Esophagus squamous epithelium (tissue), 5 donors: ENCODE measurements at regions not wholly inside any gene's neighbourhood (a gene's known extent, or its start where the extent isn't known, plus 50 kb on each side); places are given as distances from the start of the nearest gene placed in this dataset.

ENCODE experiments used
- DNase-seq: peaks from one replicate; lab custom pipeline; 2025; lab: John Stamatoyannopoulos, UW
- H3K27ac ChIP-seq, 4 donors: fragments of 200-600 bp; sonication (generic); one replicate each; pipeline ENCODE4 v1.5.1; 2016 to 2019; ENCODE audit warnings: mild to moderate bottlenecking in 1 of 4
- H3K27me3 ChIP-seq, 4 donors: fragments of 200-600 bp; sonication (generic); 1 replicate in 3 of 4; 2 replicates in 1 of 4; pipeline versions ENCODE4 v1.5.1 to v1.6.0; 2017 to 2021; ENCODE audit warnings: antibody characterized with exemption in 1 of 4
- H3K36me3 ChIP-seq, 3 donors: fragments of 200-600 bp; sonication (generic); one replicate each; pipeline ENCODE4 v1.5.1; 2016 to 2019
- H3K4me1 ChIP-seq, 3 donors: fragments of 200-600 bp; sonication (generic); one replicate each; pipeline ENCODE4 v1.5.1; 2017 to 2019
- H3K4me3 ChIP-seq, 4 donors: fragments of 200-600 bp; sonication (generic); 1 replicate in 3 of 4; 2 replicates in 1 of 4; pipeline ENCODE4 v1.5.1; 2016 to 2019; ENCODE audit warnings: mild to moderate bottlenecking in 2 of 4, moderate library complexity in 1 of 4
- H3K9me3 ChIP-seq, 3 donors: fragments of 200-600 bp; sonication (generic); one replicate each; pipeline ENCODE4 v1.5.1; 2016 to 2019
- POLR2A ChIP-seq, 4 donors: fragments of 450-650 bp; IDR thresholded peaks; one replicate each; pipeline ENCODE4 v1.6.1; 2017; ENCODE audit warnings: antibody characterized with exemption in 4 of 4, mild to moderate bottlenecking in 4 of 4, moderate library complexity in 3 of 4
- WGBS, 2 donors: methylation state at CpG; one replicate each; pipeline ENCODE4 v1.1.5; 2018; 5-methylcytosine and 5-hydroxymethylcytosine counted together
- intact Hi-C: fragments of 100-400 bp; cut with DNase I; formaldehyde crosslinking; loops from one replicate; pipeline ENCODE4 v1.15.0; 2022
- TF ChIP-seq, protein P1 (sequence below), 6 experiments: fragments of 450-650 bp in 4 of 6; fragments of 200-600 bp in 2 of 6; sonication (generic) in 2 of 6; IDR thresholded peaks; one replicate each; pipeline ENCODE4 v1.5.1; 2016 to 2019; ENCODE audit warnings: antibody characterized with exemption in 6 of 6, mild to moderate bottlenecking in 4 of 6, moderate library complexity in 4 of 6
- donor health status: DM: yes; HTN: yes; CAD: no.

DNA sequence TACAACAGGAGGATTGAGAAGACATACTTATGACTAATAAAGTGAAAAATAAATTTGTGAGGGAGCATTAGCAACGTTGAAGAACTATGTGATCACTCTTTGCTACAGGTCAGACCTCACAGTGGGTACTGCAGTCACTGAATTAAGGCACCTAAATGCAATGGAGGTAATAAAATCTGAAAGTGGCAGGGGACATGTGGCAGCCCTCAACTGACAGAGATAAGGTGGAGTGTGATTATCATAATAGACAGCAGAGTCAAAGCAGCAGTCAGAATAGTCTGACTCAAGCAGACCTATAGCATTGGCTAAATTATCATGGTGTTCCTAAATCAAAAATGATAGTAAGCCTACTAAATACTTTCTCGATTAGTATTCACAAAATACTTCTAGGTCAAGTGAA is 1220.5 kb downstream of the PCDH18 start:
- DNase-seq = no peak
- no peak overlapping the region for H3K27ac ChIP-seq
- WGBS, 2 donors = 51% methylated on average over 2 of the region's 2 CpGs
- H3K27me3 ChIP-seq = no peaks in the 10 kb centered on the region
- no peaks in the 10 kb centered on the region for H3K4me1 ChIP-seq
- no peaks in the 10 kb centered on the region for H3K36me3 ChIP-seq
- TF ChIP-seq, protein P1, sequence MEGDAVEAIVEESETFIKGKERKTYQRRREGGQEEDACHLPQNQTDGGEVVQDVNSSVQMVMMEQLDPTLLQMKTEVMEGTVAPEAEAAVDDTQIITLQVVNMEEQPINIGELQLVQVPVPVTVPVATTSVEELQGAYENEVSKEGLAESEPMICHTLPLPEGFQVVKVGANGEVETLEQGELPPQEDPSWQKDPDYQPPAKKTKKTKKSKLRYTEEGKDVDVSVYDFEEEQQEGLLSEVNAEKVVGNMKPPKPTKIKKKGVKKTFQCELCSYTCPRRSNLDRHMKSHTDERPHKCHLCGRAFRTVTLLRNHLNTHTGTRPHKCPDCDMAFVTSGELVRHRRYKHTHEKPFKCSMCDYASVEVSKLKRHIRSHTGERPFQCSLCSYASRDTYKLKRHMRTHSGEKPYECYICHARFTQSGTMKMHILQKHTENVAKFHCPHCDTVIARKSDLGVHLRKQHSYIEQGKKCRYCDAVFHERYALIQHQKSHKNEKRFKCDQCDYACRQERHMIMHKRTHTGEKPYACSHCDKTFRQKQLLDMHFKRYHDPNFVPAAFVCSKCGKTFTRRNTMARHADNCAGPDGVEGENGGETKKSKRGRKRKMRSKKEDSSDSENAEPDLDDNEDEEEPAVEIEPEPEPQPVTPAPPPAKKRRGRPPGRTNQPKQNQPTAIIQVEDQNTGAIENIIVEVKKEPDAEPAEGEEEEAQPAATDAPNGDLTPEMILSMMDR (IDR thresholded peaks at IDR 0.05) = no peak
- H3K4me3 ChIP-seq = no peak overlapping the region
- intact Hi-C loops = no loop called here
- no peaks in the 10 kb centered on the region for H3K9me3 ChIP-seq

- no peak for TF ChIP-seq POLR2A (IDR thresholded peaks at IDR 0.05)
- TF ChIP-seq, protein P1 (IDR thresholded peaks at IDR 0.05) = no peak
- H3K36me3 ChIP-seq = no peaks in the 10 kb centered on the region
- no peaks in the 10 kb centered on the region for H3K27me3 ChIP-seq
- intact Hi-C loops = no loop called here
- no peak overlapping the region for H3K4me3 ChIP-seq
- 54 to 63% methylated on average over 1 of the region's 1 CpG for WGBS, 2 donors
- H3K4me1 ChIP-seq = no peaks in the 10 kb centered on the region
- H3K27ac ChIP-seq = no peak overlapping the region
- DNase-seq = no peak
- no peaks in the 10 kb centered on the region for H3K9me3 ChIP-seq
Observed at GRCh38 chr4:136307765-136308164, 1224.5 kb downstream of the PCDH18 start.

DNA sequence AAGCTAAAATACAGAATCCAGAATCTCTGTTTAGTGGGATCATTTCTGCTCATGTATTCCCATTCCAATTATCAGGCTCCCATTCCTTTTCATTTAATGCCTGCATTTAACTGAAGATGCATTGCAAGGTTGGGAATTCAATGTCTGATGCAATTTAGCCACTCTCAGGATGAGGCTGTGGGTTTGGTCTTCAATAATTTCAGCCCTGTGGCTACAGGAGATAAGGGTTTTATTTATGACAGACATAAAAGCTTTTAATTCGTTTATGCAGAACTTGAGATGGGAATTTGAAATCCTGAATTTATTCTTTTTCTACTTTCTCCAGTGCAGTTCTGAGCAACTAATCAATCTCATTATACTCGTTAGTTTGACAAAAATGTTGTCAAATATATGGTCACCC is 1225.9 kb downstream of the PCDH18 start:
- intact Hi-C loops = no loop called here
- H3K4me1 ChIP-seq = no peaks in the 10 kb centered on the region
- H3K27me3 ChIP-seq = no peaks in the 10 kb centered on the region
- no peaks in the 10 kb centered on the region for H3K9me3 ChIP-seq
- no peak for DNase-seq
- H3K36me3 ChIP-seq = no peaks in the 10 kb centered on the region
- no peak overlapping the region for H3K27ac ChIP-seq
- 47 to 52% methylated on average over 2 of the region's 2 CpGs for WGBS, 2 donors
- H3K4me3 ChIP-seq = no peak overlapping the region
- TF ChIP-seq POLR2A (IDR thresholded peaks at IDR 0.05) = no peak
- TF ChIP-seq, protein P1 (IDR thresholded peaks at IDR 0.05) = no peak

GRCh38 chr4:136302566-136302965 is 1229.7 kb downstream of the PCDH18 start:
- DNase-seq = no peak
- peaks cover 0 to 4% (median 0%) of the 10 kb centered on the region in 3 donors for H3K9me3 ChIP-seq
- no peak for TF ChIP-seq POLR2A (IDR thresholded peaks at IDR 0.05)
- TF ChIP-seq, protein P1 (IDR thresholded peaks at IDR 0.05) = no peak
- no peaks in the 10 kb centered on the region for H3K4me1 ChIP-seq
- no peaks in the 10 kb centered on the region for H3K27me3 ChIP-seq
- H3K27ac ChIP-seq = no peak overlapping the region
- H3K4me3 ChIP-seq = no peak overlapping the region
- H3K36me3 ChIP-seq = no peaks in the 10 kb centered on the region
- intact Hi-C loops = no loop called here

GRCh38 chr4:136301749-136302495 is 1230.4 kb downstream of the PCDH18 start:
- no peak overlapping the region for H3K27ac ChIP-seq
- DNase-seq = no peak
- no peaks in the 10 kb centered on the region for H3K27me3 ChIP-seq
- H3K4me1 ChIP-seq = no peaks in the 10 kb centered on the region
- no peak overlapping the region for H3K4me3 ChIP-seq
- no peak for TF ChIP-seq POLR2A (IDR thresholded peaks at IDR 0.05)
- TF ChIP-seq, protein P1 (IDR thresholded peaks at IDR 0.05) = no peak
- H3K36me3 ChIP-seq = no peaks in the 10 kb centered on the region
- intact Hi-C loops = no loop called here
- H3K9me3 ChIP-seq = peaks cover 0 to 4% (median 0%) of the 10 kb centered on the region in 3 donors
